ENCODE measurements at regions not wholly inside any gene's neighbourhood (a gene's known extent, or its start where the extent isn't known, plus 50 kb on each side); places are given as distances from the start of the nearest gene placed in this dataset.

DNA sequence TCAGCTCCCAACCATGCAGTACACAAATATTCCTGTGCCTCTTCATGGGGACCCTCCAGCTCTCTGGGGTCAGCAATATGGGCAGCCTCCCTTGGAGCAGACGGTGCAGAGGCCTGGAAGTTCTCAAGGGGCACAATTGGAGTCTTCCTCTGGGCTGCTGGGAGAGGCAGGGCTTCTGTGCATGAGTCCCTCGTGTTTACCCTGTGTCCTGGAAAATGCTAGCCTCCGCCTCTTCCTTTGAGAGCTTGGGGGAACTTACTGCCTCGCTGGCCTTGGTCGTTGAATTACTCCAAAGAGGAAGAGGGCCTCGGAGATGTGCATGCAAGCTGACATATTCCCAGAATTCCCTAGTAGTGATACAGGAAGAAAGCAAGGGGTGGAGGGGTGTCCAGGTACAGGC is 284.4 kb upstream of the IGF1R start:
- TF ChIP-seq CTCF (IDR thresholded peaks at IDR 0.05; ENCODE audit: extremely low read depth in 1 of 2, insufficient read depth in 1 of 2, low read depth in 1 of 2, low read length in 2 of 2), result no peak
- no peak for TF ChIP-seq GATA2 (IDR thresholded peaks at IDR 0.05; ENCODE audit: insufficient read depth, insufficient read length, low read depth, low read length)
